OCI-LY7 (cell line): ENCODE measurements at regions not wholly inside any gene's neighbourhood (a gene's known extent, or its start where the extent isn't known, plus 50 kb on each side); places are given as distances from the start of the nearest gene placed in this dataset.

Experiments
- BruUV-seq: library from RNA; stranded (reverse); fragments of 400-500 nt; replicated peaks from 2 replicates; lab custom pipeline; 2021; lab: Mats Ljungman, UMichigan
- CTCF ChIA-PET: fragments of 300-600 bp; sonication (Branson Sonifier 250); formaldehyde crosslinking; loops from one replicate; lab custom pipeline; 2022; ENCODE audit warnings: antibody characterized with exemption; ENCODE audit not compliant: unreplicated experiment; lab: Charles Lee
- POLR2A ChIA-PET: fragments of 300-600 bp; sonication (Branson Sonifier 250); formaldehyde crosslinking; loops from one replicate; lab custom pipeline; 2022; ENCODE audit warnings: antibody characterized with exemption; lab: Charles Lee
- DNase-seq: peaks from one replicate; pipeline ENCODE4 v3.0.0-alpha.2; 2015; ENCODE audit warnings: low spot score
- H2AFZ ChIP-seq: fragments of 200-600 bp; sonication (generic), shearing (Covaris generic); 2 replicates; pipeline ENCODE4 v1.6.1; 2014; ENCODE audit warnings: mild to moderate bottlenecking, antibody characterized with exemption, low read length, moderate library complexity
- H3K27ac ChIP-seq: fragments of 200-600 bp; sonication (generic); 2 replicates; pipeline ENCODE4 v1.5.1; 2014; ENCODE audit warnings: mixed run types, low read depth, mild to moderate bottlenecking, moderate library complexity, low read length, inconsistent platforms; ENCODE audit not compliant: poor library complexity, severe bottlenecking
- H3K36me3 ChIP-seq: fragments of 200-600 bp; sonication (generic); 2 replicates; pipeline ENCODE4 v1.6.1; 2014; ENCODE audit warnings: mild to moderate bottlenecking, antibody characterized with exemption, low read length, moderate library complexity, mixed read lengths; ENCODE audit not compliant: insufficient read depth
- H3K4me1 ChIP-seq: fragments of 200-600 bp; sonication (generic); 2 replicates; pipeline ENCODE4 v1.5.1; 2014; ENCODE audit warnings: mild to moderate bottlenecking, low read length; ENCODE audit not compliant: insufficient read depth, poor library complexity, severe bottlenecking
- H3K4me2 ChIP-seq: fragments of 200-600 bp; sonication (generic); 2 replicates; pipeline ENCODE4 v1.6.1; 2014; ENCODE audit warnings: mild to moderate bottlenecking, low read length
- H3K4me3 ChIP-seq: fragments of 200-600 bp; sonication (generic); 2 replicates; pipeline ENCODE4 v1.5.1; 2014; ENCODE audit warnings: mild to moderate bottlenecking, low read depth, low read length; ENCODE audit not compliant: poor library complexity, severe bottlenecking
- H3K79me2 ChIP-seq: fragments of 200-600 bp; sonication (generic); 2 replicates; pipeline ENCODE4 v1.6.1; 2016; ENCODE audit warnings: low read depth, mild to moderate bottlenecking, low read length, moderate library complexity, mixed read lengths; ENCODE audit not compliant: insufficient read depth
- H3K9me2 ChIP-seq: fragments of 200-600 bp; sonication (generic); 2 replicates; pipeline ENCODE4 v1.6.1; 2016; ENCODE audit warnings: mild to moderate bottlenecking, low read length, mixed read lengths; ENCODE audit not compliant: insufficient read depth
- H3K9me3 ChIP-seq: fragments of 200-600 bp; sonication (generic); 2 replicates; pipeline ENCODE4 v1.6.1; 2014; ENCODE audit warnings: mild to moderate bottlenecking, mixed run types, low read length, mixed read lengths
- H4K20me1 ChIP-seq: fragments of 200-600 bp; sonication (generic); 2 replicates; pipeline ENCODE4 v1.6.1; 2014; ENCODE audit warnings: mild to moderate bottlenecking, antibody characterized with exemption, low read length, moderate library complexity, mixed read lengths; ENCODE audit not compliant: insufficient read depth
- CTCF ChIP-seq: fragments of 200-600 bp; sonication (generic); conservative IDR thresholded peaks from 2 replicates; pipeline ENCODE4 v1.5.1; 2014; ENCODE audit warnings: mild to moderate bottlenecking, antibody characterized with exemption, low read length, moderate library complexity, mixed read lengths
- EZH2phosphoT487 ChIP-seq: fragments of 200-600 bp; sonication (generic); IDR thresholded peaks from 2 replicates; pipeline ENCODE4 v1.6.1; 2018; ENCODE audit warnings: low read depth, borderline replicate concordance, mild to moderate bottlenecking, mixed run types, antibody characterized with exemption, low read length, moderate library complexity, mixed read lengths
- intact Hi-C: fragments of 100-400 bp; cut with micrococcal nuclease; formaldehyde crosslinking; loops from one replicate; pipeline ENCODE4 v1.10.0; 2022; ENCODE audit not compliant: unreplicated experiment

DNA sequence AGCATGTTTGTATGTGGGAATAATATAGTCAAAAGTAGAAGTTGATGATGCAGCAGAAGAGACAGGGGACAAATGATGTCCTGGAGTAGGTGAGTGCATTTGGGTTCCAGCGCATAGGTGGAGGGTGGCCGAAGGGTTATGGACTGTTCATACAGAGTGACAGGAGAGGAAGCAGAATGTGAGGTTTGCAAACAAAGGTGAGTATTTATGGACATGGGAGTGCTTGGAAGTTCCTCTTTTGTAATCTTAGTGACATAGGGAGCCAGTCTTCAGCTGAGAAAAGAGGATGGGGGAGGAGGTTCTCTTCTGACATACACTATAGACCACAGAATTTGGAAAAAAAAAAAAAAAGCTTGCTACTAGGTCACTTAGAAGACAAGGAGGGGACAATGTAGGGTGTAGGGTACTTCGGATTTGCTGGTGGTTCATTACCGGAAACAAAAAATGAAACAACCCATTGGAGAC lies 331.6 kb downstream of the DLEU7 start:
- intact Hi-C loops: loop anchor here (1.0 to 5.0 kb wide), 9 partner anchors 15 to 575 kb away; partner anchors contain the start of genes SPRYD7 and TRIM13

DNA sequence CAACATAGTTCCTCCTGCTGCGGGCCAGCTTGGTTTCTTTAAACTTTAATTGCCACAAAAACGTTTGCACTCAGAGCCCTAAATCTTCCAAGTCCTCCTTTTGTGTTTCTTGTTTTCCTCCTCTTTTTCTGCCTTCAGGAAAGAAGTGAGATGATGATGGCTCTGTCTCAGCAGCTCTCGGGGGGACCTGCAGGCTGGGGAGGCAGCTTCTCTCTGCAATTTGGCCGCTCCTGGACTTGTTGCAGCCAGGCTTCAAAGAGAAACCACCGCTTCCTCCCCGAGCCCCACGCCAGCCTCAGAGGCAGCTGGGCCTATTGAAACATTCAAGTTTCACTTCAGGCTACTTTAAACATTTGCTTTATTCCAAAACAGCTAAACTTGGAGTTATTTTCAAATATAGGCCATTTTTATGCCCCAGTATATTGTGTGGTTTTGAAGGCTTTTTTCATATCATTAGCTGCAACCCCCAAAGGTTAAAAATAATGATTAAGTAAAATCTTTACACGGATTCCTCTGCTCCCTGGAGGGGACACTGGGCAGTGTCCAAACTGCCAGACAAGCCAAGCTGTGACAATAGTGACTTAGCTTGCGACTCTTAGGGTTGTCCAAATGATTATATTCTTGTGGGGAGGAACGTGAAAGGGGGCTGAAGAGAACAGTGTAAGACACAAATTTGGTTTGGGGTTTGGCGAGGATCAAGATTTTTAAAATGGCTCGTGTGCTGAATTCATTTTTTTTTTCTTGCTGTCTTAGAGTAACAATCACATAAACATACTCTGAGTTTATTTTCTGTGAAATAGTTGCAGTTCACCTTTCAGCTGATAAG lies 330.8 kb downstream of the DLEU7 start:
- Histone ChIP-seq H4K20me1 (no peaks in the 10 kb centered on the region), H3K9me2 (no peaks in the 10 kb centered on the region), H2AFZ (peak overlapping the region; percentile 81; the same call in 1 of the 2 replicates), H3K9me3 (peaks cover 14% of the 10 kb centered on the region; the same call in 1 of the 2 replicates), H3K4me1 (peaks cover 78% of the 10 kb centered on the region), H3K4me2 (peak overlapping the region; percentile 97), H3K4me3 (peak overlapping the region; percentile 65), H3K27ac (peak overlapping the region; percentile 98), H3K36me3 (peaks cover 11% of the 10 kb centered on the region; the same call in 1 of the 2 replicates), H3K79me2 (no peaks in the 10 kb centered on the region)
- no TSS peak for BruUV-seq
- intact Hi-C loops: loop anchor here (1.0 to 5.0 kb wide), 9 partner anchors 15 to 576 kb away; partner anchors contain the start of genes SPRYD7 and TRIM13
- peak; percentile 95 for DNase-seq
- POLR2A ChIA-PET: interaction anchor here (0.6 to 4.8 kb wide), 32 partner anchors 9 to 1097 kb away, joined by 3 to 46 read pairs (median 4); partner anchors contain the start of gene RNASEH2B
- CTCF ChIA-PET: interaction anchor here (0.5 to 1.7 kb wide), 5 partner anchors 14 to 429 kb away, joined by 3 to 4 read pairs (median 3); no protein-coding TSS in a partner anchor
- TF ChIP-seq EZH2phosphoT487: no peak
- TF ChIP-seq CTCF: peak; percentile 68

More for the DNA sequence above, 331.6 kb downstream of the DLEU7 start:
- H3K9me2 ChIP-seq: no peaks in the 10 kb centered on the region
- H3K4me3 ChIP-seq: peak overlapping the region; percentile 65
- H3K9me3 ChIP-seq: peaks cover 14% of the 10 kb centered on the region; the same call in 1 of the 2 replicates
- H3K27ac ChIP-seq: peak overlapping the region; percentile 98
- H4K20me1 ChIP-seq: no peaks in the 10 kb centered on the region
- H3K4me2 ChIP-seq: peak overlapping the region; percentile 97
- no peak for TF ChIP-seq EZH2phosphoT487
- no peak for TF ChIP-seq CTCF
- POLR2A ChIA-PET: interaction anchor here (0.6 to 4.8 kb wide), 23 partner anchors 10 to 1098 kb away, joined by 3 to 46 read pairs (median 5); no protein-coding TSS in a partner anchor
- H3K36me3 ChIP-seq: peaks cover 11% of the 10 kb centered on the region; the same call in 1 of the 2 replicates
- H3K79me2 ChIP-seq: no peaks in the 10 kb centered on the region
- CTCF ChIA-PET: interaction anchor here (0.5 to 1.7 kb wide), 2 partner anchors 14 to 428 kb away, joined by 4 read pairs; no protein-coding TSS in a partner anchor
- no TSS peak for BruUV-seq
- H3K4me1 ChIP-seq: peaks cover 70% of the 10 kb centered on the region
- H2AFZ ChIP-seq: peak overlapping the region; percentile 81; the same call in 1 of the 2 replicates
- peak; percentile 85 for DNase-seq
